Activated T-cell treated with anti-CD3 and anti-CD28 coated beads, Interleukin-2, amount 50 U/mL, for 1 hour (primary cell): ENCODE measurements at regions not wholly inside any gene's neighbourhood (a gene's known extent, or its start where the extent isn't known, plus 50 kb on each side); places are given as distances from the start of the nearest gene placed in this dataset.
"Not testable (repeated sequence)": the region's sequence is repeated elsewhere in the genome, so short reads cannot be mapped to it uniquely, and the experiment has no call there.

Experiments used
- DNase-seq: peaks from one replicate; pipeline ENCODE4 v3.0.0-alpha.2; 2020

DNA sequence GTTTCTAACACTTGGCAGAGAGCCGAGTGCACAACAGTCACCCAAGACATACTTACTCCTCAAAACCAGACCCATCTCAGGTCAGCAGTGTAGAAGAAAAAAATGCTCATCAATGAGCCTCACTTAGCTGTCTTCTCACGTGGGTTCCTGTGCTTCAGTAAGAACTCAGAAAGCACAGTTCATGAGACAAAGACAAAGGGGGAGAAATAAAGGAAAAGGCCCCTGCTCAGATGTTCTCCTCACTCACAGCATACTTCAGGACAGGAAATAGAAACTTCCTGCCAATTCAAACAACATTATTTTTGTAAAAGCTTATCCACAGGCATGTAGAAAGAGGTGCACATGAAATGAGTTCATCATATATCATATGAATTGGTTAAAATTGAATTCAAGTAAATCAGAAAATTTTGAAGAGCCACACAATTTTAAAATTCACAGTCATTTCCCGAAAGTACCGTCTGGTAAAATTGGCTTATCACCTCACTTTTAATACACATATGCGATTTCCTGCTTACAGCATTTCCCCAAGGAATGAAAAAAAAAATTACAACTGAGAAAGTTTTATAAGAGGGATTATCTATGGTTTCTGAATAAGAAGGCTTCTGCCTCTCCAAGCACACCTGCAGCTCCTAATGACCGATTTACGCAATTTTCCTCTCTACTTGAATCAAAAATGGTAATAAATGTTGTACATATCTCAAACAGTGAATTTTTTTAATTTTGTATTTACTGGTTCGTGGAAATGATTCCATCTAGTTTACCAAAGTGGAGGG is 328.3 kb downstream of the TMEM167A start:
- DNase-seq = no peak

DNA sequence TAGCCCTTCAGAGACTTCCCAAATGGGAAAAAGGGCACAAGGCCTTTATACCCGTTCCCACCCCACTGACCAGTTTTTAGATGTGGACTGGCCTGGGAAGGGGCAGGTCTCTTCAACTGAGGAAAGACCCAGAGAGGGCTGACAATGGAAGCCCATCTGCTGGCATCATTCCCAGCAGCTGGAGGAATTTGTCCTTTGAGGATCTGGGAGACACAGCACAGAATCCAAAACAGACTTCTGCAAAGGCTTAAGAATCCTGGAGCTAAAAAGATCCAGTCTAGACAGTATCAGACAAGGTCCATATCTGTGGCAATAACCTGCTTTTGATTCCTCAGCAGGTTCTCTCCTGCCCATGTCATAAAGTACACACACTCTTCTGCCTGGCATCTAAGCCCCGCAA is 329.2 kb downstream of the TMEM167A start:
- no peak for DNase-seq

DNA sequence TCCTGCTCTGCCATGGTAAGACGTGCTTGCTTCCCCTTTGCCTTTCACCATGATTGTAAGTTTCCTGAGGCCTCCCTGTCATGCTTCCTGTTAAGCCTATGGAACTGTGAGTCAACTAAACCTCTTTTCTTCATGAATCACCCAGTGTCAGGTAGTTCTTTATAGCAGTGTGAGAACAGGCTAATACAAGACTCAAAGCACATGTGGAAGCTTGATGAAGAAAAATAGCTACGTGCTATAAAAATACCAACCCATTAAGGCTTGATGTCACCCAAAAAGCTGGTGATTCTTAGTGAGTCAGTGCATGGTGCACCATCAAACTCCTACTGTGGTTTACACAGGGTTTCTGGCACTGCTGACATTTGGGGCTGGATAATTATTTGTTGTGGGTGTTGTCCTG is 332.2 kb downstream of the TMEM167A start:
- no peak for DNase-seq

DNA sequence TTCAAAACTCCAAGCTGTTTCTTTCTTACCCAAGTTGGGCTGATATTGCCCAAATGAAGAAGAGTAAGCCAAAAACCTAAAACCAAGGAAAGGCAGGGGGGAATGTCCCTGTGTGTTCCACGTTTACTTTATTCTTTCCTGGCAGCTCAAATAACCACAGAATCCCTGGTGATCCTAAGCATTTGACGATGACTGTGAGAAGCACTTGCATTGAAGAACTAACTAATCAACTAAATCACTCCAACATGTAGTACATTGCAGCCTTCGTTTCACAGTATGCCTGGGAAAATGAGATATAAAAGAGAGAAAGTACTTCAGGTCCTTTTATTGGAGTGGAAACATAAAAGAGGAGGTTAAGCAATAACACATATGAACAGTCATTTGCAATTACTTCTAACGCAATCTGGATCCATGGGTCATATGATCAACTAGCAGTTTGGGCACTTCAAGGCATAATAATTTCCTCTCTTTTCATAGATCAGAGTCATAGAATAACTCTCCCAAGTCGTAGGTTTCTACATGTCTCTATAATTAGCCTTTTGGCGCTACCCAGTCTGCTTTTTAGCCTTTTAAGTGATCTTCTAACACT is 338.4 kb downstream of the TMEM167A start:
- no peak for DNase-seq

DNA sequence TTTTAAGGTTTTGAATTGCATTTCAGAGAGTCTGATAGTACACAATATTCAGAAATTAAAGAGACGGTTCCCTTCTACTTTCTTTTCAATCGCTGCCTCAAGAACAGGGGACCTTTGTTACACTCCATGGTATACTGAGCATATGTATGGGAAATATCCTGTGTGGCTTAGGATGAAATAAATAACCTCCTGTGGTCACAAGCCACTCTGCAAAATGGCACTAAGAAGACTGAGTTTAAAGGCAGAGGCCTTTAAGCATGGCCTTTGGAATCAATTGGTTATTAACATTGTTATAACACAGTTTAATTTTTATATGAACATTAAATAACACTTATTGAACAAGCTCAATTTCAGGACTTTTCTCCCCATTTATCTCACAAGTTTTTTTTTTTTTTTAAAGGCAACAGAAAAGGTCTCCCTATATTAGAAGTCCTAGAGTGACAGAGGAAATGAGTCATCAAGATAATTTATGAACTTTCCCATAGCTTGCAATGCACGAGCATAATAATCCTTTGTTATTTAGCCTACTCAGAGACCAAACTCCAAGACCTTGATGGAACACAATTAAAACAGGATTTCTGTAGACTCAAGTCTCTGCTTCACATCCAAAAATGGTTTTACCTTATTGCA is 341.9 kb downstream of the TMEM167A start:
- DNase-seq = no peak

DNA sequence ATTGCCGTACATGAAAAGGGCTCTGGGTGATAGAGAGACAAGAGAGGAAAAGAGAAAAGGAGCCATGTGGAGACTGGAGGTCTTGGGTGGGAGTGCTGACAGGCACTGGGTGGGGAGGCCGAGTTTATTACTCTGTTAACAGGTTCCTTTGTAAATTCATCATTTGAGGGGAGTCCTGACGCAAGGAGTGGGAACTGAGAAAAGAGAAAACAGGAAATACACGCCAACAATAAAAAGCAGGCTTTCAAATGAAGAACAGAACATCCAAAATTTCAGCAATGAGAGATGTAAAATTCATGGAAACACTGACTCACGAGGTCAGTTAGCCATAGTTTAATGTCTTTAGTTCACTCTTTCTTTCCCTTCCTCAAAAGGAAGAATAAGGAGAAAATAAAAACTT is 342.8 kb downstream of the TMEM167A start:
- DNase-seq = no peak

DNA sequence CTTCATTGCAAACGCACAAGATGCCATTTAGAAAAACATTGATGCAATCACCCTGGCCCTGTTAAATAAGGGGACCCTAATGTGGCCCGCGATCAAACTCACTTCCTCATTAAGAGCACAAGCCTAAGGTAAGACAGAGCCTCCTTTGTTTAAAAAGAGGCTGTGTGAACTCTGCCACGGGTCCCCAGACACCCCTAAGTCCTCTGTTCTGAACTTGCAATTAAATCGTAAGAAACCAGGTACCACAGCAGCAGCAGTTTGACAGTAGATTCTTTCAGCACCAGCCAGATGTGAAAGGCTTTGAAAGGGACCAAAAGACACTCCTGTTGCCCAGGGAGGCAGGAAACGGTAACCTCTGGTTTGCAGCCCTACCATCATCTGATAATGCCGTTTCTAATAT is 346.3 kb downstream of the TMEM167A start:
- no peak for DNase-seq

DNA sequence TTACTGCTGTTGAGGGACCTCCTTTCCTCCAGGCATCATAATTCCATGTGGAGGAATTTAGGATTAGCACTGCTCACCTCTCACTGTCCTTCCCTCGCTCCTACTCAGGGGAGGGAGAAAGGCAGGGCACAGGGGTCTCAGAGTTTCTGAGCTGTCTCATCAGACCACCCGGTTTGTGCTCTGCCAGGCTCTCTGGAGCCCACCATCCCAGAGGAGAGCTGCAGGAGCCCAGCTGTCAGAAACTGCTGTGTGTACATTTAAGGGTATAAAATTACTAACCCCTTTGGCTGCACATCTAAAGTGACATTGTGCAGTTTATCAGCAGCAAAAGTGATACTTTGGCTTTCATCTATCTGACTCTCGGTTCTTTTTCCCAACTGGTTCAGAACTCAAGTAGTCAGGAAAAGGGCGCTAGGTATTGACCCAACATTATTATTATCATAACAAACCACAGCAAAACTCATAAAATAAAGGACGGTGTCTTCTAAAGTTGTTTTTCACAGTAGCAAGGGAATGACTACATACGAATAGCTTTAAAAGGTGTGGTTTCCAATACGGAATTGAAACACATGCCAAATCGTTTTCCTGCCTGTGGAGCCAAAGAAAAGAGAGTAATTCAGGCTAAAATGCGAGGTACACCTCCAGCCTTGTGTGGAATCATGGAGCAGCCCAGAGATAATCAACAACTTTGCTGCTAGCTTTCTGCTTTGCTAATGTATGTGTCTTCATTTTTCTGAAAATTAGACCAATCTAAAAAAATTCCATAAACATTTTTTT is 348.1 kb downstream of the TMEM167A start:
- no peak for DNase-seq

DNA sequence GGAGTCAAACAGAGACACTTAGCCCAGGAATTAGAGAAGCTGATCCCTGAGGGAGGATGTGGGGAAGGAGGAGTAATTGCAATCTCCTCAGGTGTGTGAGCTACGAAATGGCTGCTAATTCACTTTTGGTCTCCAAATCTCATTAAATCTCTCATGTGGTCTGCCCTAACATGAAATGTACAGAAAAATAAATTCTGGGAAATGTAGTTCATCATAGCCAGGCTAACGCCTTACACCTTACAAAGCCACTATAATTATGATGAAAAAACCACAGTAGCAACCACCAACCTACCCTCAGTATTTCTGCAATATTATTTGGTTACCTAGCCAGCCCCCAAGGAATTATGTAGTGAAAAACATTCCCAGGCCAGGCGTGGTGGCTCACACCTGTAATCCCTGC is 354.0 kb downstream of the TMEM167A start:
- no peak for DNase-seq

DNA sequence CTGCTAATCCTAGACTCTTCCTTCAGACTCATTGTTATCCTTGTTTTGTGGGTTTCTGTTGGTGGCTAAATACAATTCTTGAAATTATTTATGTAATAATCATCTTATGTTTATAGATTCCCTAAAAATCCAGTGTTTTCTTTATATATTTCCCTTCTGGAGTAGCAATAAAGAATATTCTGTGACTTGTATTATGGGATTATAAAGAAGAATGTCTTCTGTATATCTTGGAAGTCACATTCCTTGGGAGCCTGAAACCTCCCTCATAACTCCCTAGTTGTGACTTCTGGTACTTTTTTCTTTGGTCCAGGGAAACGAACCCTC is 356.1 kb downstream of the TMEM167A start:
- DNase-seq = no peak

DNA sequence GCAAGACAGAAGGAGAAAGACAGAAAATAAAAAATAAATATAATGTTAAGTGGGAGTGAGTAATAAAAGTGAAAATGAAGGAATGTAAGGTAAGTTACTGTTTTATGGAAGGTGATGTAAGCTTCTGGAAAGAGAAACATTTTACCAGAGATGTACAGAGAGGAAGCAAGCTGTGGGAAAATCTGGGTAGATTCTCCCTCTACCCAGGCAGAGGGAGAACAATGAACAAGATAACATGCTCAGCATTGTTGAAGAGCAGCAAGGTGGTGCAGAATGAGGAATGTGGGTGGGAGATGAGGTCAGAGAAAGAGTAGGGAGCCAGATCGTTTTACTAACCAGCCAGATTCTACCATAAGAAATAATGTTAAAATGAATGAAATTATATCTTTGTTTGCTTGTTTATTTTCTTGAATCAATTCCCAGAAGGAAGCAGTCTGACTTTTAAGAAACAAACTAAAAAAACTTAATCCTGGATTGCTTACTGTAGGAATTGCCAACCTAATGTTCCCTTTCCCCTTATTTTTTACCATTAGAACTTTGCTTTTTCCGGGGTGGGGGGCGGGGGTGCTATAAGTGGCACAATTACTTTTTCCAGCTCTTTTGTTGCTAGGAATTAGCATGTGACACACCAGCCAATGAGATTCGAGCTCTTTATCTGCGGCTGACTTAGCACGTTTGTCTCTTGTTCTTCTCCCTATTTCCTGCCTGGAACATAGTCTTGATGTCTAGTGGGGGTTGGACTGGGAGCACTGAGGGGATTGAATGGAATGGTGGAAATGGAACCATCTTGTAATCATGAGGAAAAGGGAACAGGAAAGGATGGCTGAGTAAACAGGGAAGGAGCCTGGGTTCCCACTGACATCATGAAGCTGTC is 356.7 kb downstream of the TMEM167A start:
- DNase-seq = no peak

DNA sequence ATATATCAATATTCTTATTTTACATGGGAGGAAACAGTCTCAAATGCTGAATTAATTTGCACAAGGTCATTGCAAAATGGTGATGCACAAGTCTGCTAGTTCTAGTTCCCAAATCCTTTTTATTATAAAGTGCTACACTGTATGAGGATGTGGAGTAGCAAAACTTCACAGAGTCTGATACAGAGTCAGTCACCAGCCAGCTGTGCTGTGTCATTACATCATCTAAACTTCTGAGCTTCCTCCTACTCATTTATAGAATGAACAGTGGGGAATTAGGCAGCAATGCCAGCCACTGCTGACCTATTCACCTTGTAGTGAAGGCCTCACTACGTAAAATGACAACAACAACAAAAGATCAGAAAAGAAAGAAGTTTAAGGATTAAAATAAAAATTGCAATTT is 357.8 kb downstream of the TMEM167A start:
- DNase-seq = no peak

DNA sequence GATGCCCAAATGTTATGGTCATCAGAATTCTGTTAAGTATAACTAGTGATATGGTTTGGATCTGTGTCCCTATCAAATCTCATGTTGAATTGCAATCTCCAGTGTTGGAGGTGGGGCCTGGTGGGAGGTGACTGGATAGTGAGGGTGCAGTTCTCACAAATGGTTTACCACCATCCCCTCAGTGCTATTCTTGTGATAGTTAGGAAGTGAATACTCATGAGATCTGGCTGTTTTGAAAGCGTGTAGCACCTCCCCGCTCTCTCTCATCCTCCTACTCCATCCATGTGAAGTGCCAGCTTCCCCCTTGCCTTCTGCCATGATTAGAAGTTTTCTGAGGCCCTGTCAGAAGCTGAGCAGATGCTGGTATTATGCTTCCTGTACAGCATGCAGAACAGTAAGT is 359.5 kb downstream of the TMEM167A start:
- DNase-seq = no peak

DNA sequence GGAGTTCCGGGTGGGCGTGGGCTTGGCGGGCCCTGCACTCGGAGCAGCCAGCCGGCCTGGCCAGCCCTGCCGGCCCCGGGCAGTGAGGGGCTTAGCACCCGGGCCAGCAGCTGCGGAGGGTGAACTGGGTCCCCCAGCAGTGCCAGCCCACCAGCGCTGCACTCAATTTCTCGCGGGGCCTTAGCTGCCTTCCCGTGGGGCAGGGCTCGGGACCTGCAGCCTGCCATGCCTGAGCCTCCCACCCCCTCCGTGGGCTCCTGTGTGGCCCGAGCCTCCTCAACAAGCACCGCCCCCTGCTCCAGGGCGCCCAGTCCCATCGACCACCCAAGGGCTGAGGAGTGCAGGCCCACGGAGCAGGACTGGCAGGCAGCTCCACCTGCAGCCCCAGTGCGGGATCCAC is 362.5 kb downstream of the TMEM167A start:
- DNase-seq = not testable (repeated sequence)

DNA sequence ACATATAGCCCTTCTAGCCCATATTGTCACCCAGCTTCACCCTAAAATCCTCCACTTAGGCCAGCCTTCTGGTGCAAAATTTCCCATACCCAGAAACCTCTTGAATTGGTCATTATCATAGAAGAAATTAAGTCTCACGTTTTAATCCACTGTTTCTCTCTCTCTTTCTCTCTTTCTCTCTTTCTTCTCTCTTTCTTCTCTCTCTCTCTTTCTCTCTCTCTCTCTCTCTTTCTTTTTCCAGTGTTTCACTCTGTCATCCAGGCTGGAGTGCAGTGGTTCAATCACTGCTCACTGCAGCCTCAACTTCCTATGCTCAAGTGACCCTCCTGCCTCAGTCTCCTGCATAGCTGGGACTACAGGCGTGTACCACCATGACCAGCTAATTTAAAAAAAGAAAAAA is 363.4 kb downstream of the TMEM167A start:
- DNase-seq = no peak

DNA sequence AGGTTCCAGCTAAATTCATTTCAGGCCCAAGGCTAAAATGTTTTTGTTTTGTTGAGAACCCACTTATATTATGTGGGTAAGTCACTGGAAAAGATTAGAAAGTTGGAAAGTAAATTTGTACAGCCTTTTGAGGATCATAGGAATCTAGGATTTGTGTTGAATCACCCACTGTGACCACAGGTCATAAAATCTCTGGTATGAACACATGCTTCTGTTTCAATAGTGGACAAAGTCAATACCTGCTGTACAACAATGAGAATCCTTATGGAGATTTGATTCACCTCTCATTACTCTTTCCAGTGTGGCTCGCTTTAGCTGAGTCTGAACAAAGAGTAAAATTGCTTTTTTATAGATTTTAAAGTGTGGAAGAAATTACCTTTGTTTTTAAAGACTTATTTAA is 369.5 kb downstream of the TMEM167A start:
- no peak for DNase-seq

DNA sequence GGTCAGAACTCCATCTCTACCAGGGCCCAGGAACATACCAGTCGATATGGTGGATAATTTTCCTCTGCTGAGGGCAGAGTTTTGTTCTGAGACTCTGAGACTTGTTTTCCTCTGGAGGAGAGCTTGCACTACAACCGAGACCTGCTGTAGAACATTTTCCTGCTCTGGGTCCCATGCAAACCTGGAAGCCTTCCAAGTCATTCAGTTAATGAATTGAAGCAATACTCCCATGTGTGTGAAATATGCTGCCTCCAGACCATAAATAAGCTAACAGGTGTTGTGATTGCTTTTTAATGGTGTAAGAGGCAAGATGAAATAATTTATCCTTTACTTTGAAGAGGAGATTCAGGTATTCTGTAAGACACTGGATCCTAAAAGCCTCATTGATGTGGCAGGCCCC is 372.8 kb downstream of the TMEM167A start:
- no peak for DNase-seq

DNA sequence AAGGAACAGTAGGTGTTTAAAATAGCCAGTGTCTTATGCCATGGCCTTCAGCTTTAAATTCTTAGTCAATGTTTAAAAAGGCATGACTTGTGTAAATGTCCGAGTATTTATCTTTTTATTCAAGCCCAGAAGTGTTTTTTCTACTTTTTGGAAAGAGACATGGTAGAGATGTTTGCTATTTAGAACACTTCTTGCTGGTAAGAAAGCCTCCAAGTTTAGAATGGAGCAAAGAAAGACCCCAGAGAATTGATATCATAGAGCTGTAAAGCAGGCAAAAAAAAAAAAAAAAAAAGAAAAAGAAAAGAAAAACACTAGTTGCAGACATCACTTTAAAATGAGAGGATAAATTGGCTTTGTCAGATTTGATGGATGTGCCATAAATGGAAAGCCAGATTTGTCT is 375.1 kb downstream of the TMEM167A start:
- DNase-seq = no peak

DNA sequence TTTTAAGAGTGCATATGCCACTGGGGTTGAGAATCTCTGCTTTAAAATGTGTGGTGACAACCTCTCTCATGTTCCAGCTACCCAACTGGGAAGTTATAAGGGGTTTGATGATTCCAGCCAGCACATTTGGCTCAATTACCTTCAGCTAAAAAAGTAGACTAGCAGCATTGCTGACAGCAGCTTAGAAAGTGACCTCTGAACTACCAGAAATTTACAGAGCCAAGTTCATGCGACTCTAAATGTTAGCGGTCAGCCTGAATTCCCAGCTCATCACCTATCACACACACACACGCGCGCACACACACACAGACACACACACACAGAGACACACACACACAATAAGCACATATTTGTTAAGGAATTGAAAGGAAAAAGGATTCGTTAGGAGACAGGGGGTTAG is 377.5 kb downstream of the TMEM167A start:
- no peak for DNase-seq

DNA sequence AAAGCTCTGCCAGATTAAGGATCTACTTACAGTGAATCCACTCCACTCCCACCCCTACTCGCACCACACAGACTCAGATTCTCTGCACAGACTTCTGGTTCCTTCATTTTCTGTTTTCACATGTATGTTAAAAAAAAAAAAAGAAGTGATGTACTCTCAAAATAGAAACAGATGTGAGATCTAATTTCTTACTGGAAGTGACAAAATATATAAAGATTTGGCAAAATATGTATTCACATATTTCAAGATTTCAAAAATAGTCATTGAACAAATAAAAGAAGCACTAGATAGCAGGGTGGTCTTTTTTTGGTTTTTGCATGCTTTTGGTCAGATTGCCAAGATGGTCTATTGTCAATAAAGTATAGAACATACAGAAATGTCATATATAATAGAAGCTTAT is 379.2 kb downstream of the TMEM167A start:
- no peak for DNase-seq

DNA sequence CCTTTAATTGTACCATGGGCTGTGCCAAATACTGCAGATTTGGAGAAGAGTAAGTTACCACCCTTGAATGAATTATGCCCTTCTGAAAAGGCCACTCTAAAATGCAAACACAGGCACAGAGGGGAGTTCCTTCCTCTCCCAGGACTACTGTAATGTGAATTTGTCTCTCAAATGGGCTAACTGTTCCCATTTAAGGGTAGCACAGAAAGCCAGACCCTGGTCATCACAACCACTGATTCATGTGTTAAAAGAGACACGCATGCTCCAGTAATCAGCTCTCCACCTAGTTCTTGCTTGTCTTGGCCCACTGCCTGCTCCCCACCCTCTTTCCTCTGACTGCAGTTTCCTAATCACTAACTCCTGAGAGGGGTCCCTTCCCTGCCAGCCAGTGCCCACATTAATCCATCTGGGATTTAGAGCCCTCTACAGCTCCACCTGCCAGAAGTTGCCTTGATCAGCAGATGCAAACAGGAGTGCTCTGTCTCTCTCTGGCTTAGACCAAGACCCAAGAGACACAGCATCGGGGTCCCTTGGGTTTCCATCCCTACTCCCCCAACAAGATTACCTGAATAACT is 382.4 kb downstream of the TMEM167A start:
- DNase-seq = no peak

DNA sequence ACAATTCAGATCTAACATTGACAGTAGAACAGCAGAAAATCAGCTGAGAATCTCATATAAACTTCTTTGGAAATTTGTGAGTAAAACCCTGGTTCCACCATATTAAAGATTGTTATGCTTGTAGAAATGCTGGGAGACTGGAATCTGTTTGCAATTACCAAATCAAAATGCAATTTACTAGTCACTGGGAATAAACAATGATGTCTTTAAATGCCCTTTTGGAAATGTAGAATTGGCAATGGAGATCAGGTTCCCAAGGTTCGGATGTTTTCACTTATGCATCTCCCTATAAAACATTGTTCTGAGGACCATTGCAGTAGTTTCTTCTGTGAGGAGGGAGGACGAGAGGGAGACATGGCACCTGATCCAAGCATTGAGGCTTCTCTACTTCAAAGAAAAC is 384.4 kb downstream of the TMEM167A start:
- DNase-seq = no peak

DNA sequence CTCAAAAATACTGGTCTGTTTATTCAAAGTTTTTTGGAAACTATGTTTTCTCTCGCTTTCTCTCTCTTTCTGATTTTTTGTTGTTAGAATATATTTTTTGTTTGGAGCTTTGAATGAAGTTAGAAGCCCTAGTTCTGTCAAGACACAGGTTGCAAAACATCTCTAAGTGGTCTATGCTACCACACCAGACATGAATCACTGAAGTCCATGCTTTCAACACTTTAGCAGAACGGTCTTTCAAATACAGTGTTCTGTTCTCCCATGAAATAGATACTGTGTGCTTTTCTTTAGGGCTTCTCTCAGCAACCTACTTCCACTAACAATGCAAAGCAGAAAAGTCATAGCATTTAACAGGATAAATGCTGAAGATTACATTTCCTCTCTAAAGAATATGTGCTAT is 392.5 kb downstream of the TMEM167A start:
- no peak for DNase-seq
